Astrocyte (in vitro differentiated cells and primary cell): ENCODE measurements at regions not wholly inside any gene's neighbourhood (a gene's known extent, or its start where the extent isn't known, plus 50 kb on each side); places are given as distances from the start of the nearest gene placed in this dataset.

ENCODE experiments used
- DNase-seq: peaks from one replicate; pipeline ENCODE4 v3.0.0-alpha.2; 2010; ENCODE audit warnings: low read depth
- FAIRE-seq: peaks from 2 replicates; lab custom pipeline; 2011; peaks lifted over from hg19 to GRCh38; lab: Jason Lieb, UNC
- H2AFZ ChIP-seq: 2 replicates; pipeline ENCODE4 v1.6.0; 2012; ENCODE audit warnings: low read depth, low read length, inconsistent platforms
- H3K27ac ChIP-seq: 2 replicates; pipeline ENCODE4 v1.5.1; 2011; ENCODE audit warnings: low read depth, low read length, inconsistent platforms
- H3K27me3 ChIP-seq: 2 replicates; pipeline ENCODE4 v1.6.0; 2011; ENCODE audit warnings: low read length, inconsistent platforms; ENCODE audit not compliant: insufficient read depth
- H3K36me3 ChIP-seq: 2 replicates; pipeline ENCODE4 v1.5.1; 2011; ENCODE audit warnings: low read length, inconsistent platforms; ENCODE audit not compliant: insufficient read depth
- H3K4me1 ChIP-seq: 2 replicates; pipeline ENCODE4 v1.5.1; 2011; ENCODE audit warnings: low read length, inconsistent platforms; ENCODE audit not compliant: insufficient read depth
- H3K4me2 ChIP-seq: 2 replicates; pipeline ENCODE4 v1.6.0; 2012; ENCODE audit warnings: low read length, inconsistent platforms
- H3K4me3 ChIP-seq: 2 replicates; pipeline ENCODE4 v1.5.1; 2011; ENCODE audit warnings: low read depth, mild to moderate bottlenecking, low read length, inconsistent platforms; ENCODE audit not compliant: insufficient read depth
- H3K79me2 ChIP-seq: 2 replicates; pipeline ENCODE4 v1.6.0; 2012; ENCODE audit warnings: mild to moderate bottlenecking, low read length, inconsistent platforms; ENCODE audit not compliant: insufficient read depth
- H3K9ac ChIP-seq: 2 replicates; pipeline ENCODE4 v1.6.0; 2012; ENCODE audit warnings: mild to moderate bottlenecking, low read length, inconsistent platforms
- H3K9me3 ChIP-seq: 2 replicates; pipeline ENCODE4 v1.5.1; 2012; ENCODE audit warnings: low read depth, mild to moderate bottlenecking, low read length, inconsistent platforms; ENCODE audit not compliant: insufficient read depth
- H4K20me1 ChIP-seq: 2 replicates; pipeline ENCODE4 v1.6.0; 2012; ENCODE audit warnings: low read length, inconsistent platforms; ENCODE audit not compliant: insufficient read depth
- H3K27ac Mint-ChIP-seq: one replicate; pipeline ENCODE4 v1.8.0; 2021; ENCODE audit warnings: mild to moderate bottlenecking, mixed read lengths; ENCODE audit not compliant: unreplicated experiment
- H3K27me3 Mint-ChIP-seq: one replicate; pipeline ENCODE4 v1.8.0; 2021; ENCODE audit warnings: low read depth, mixed read lengths; ENCODE audit not compliant: unreplicated experiment
- H3K36me3 Mint-ChIP-seq: one replicate; pipeline ENCODE4 v1.8.0; 2021; ENCODE audit warnings: low read depth, mixed read lengths; ENCODE audit not compliant: unreplicated experiment
- H3K4me1 Mint-ChIP-seq: one replicate; pipeline ENCODE4 v1.8.0; 2021; ENCODE audit warnings: low read depth, mixed read lengths; ENCODE audit not compliant: unreplicated experiment
- H3K4me3 Mint-ChIP-seq: one replicate; pipeline ENCODE4 v1.8.0; 2021; ENCODE audit warnings: mild to moderate bottlenecking, moderate library complexity, mixed read lengths; ENCODE audit not compliant: unreplicated experiment
- H3K9me3 Mint-ChIP-seq: one replicate; pipeline ENCODE4 v1.8.0; 2021; ENCODE audit warnings: mild to moderate bottlenecking, mixed read lengths; ENCODE audit not compliant: unreplicated experiment
- CTCF ChIP-seq: IDR thresholded peaks from 2 replicates; pipeline ENCODE4 v1.5.1; 2011; ENCODE audit warnings: low read depth, mild to moderate bottlenecking, inconsistent platforms, low read length, moderate library complexity; ENCODE audit not compliant: insufficient read depth
- EZH2 ChIP-seq: IDR thresholded peaks from 2 replicates; pipeline ENCODE4 v1.6.1; 2012; ENCODE audit warnings: mild to moderate bottlenecking, low read length, inconsistent platforms; ENCODE audit not compliant: insufficient read depth

- Histone ChIP-seq H3K9ac (no peak overlapping the region), H3K27me3 (no peaks in the 10 kb centered on the region), H3K9me3 (no peaks in the 10 kb centered on the region), H3K79me2 (no peaks in the 10 kb centered on the region), H2AFZ (no peak overlapping the region), H3K4me3 (no peak overlapping the region), H3K4me1 (no peaks in the 10 kb centered on the region), H3K36me3 (no peaks in the 10 kb centered on the region), H4K20me1 (no peaks in the 10 kb centered on the region), H3K27ac (no peak overlapping the region), H3K4me2 (no peak overlapping the region)
- no peaks in the 10 kb centered on the region for H3K4me1 Mint-ChIP-seq
- no peak for FAIRE-seq
- DNase-seq = no peak
- no peak overlapping the region for H3K27ac Mint-ChIP-seq
- peaks cover 22% of the 10 kb centered on the region for H3K27me3 Mint-ChIP-seq
- H3K36me3 Mint-ChIP-seq = no peaks in the 10 kb centered on the region
- no peak for TF ChIP-seq CTCF
- no peak for TF ChIP-seq EZH2
- no peak overlapping the region for H3K4me3 Mint-ChIP-seq
- no peaks in the 10 kb centered on the region for H3K9me3 Mint-ChIP-seq
Observed at GRCh38 chr2:67854798-67855197, 208.0 kb downstream of the C1D start.

GRCh38 chr2:67856866-67857265 lies 205.9 kb downstream of the C1D start:
- H3K27me3 Mint-ChIP-seq = peaks cover 11% of the 10 kb centered on the region
- FAIRE-seq (no peak), DNase-seq (no peak)
- no peak overlapping the region for H3K9ac ChIP-seq
- H2AFZ ChIP-seq = no peak overlapping the region
- no peaks in the 10 kb centered on the region for H3K36me3 ChIP-seq
- H3K4me2 ChIP-seq = no peak overlapping the region
- H3K27ac Mint-ChIP-seq = no peak overlapping the region
- no peaks in the 10 kb centered on the region for H3K4me1 Mint-ChIP-seq
- H3K4me3 Mint-ChIP-seq = no peak overlapping the region
- no peaks in the 10 kb centered on the region for H4K20me1 ChIP-seq
- TF ChIP-seq EZH2 (no peak), CTCF (no peak)
- H3K79me2 ChIP-seq = no peaks in the 10 kb centered on the region
- H3K27ac ChIP-seq = no peak overlapping the region
- no peaks in the 10 kb centered on the region for H3K4me1 ChIP-seq
- H3K9me3 ChIP-seq = no peaks in the 10 kb centered on the region
- H3K4me3 ChIP-seq = no peak overlapping the region
- no peaks in the 10 kb centered on the region for H3K36me3 Mint-ChIP-seq
- no peaks in the 10 kb centered on the region for H3K9me3 Mint-ChIP-seq
- no peaks in the 10 kb centered on the region for H3K27me3 ChIP-seq

GRCh38 chr2:67857836-67858235 lies 205.0 kb downstream of the C1D start:
- H3K36me3 Mint-ChIP-seq = no peaks in the 10 kb centered on the region
- Histone ChIP-seq H3K27ac (no peak overlapping the region), H3K4me2 (no peak overlapping the region), H3K4me3 (no peak overlapping the region), H4K20me1 (no peaks in the 10 kb centered on the region), H3K9ac (no peak overlapping the region), H3K4me1 (no peaks in the 10 kb centered on the region), H3K36me3 (no peaks in the 10 kb centered on the region), H2AFZ (no peak overlapping the region), H3K27me3 (no peaks in the 10 kb centered on the region), H3K79me2 (no peaks in the 10 kb centered on the region), H3K9me3 (no peaks in the 10 kb centered on the region)
- no peak overlapping the region for H3K4me3 Mint-ChIP-seq
- no peak for TF ChIP-seq EZH2
- TF ChIP-seq CTCF = no peak
- H3K4me1 Mint-ChIP-seq = no peaks in the 10 kb centered on the region
- H3K27me3 Mint-ChIP-seq = peaks cover 5% of the 10 kb centered on the region
- DNase-seq (no peak), FAIRE-seq (no peak)
- H3K9me3 Mint-ChIP-seq = no peaks in the 10 kb centered on the region
- no peak overlapping the region for H3K27ac Mint-ChIP-seq
